Psoas muscle (tissue), 7 donors: ENCODE measurements at regions not wholly inside any gene's neighbourhood (a gene's known extent, or its start where the extent isn't known, plus 50 kb on each side); places are given as distances from the start of the nearest gene placed in this dataset.
"Not testable (repeated sequence)": the region's sequence is repeated elsewhere in the genome, so short reads cannot be mapped to it uniquely, and the experiment has no call there.

ENCODE experiments used
- ATAC-seq, 4 donors: fragments of 200-7000 bp; cut with Tn5 transposase; one replicate each; pipeline ENCODE4 v1.9.1; 2020; ENCODE audit warnings: moderate library complexity in 3 of 4, mild to moderate bottlenecking in 2 of 4
- DNase-seq, 2 donors: peaks; one replicate each; pipeline ENCODE4 v3.0.0-alpha.2; 2020
- H3K27ac ChIP-seq: fragments of 200-600 bp; one replicate; pipeline ENCODE4 v1.8.0; 2022
- H3K27me3 ChIP-seq, 3 donors: fragments of 200-600 bp in 1 of 3; one replicate each; pipeline versions ENCODE4 v1.6.1 to v1.8.0; 2013 to 2022; ENCODE audit warnings: low read length in 2 of 3, mild to moderate bottlenecking in 2 of 3, moderate library complexity in 1 of 3; ENCODE audit not compliant: insufficient read depth in 3 of 3
- H3K36me3 ChIP-seq, 2 donors: fragments of 200-600 bp in 1 of 2; one replicate each; pipeline versions ENCODE4 v1.6.1 to v1.8.0; 2013 to 2022; ENCODE audit warnings: low read depth in 1 of 2, mild to moderate bottlenecking in 1 of 2, moderate library complexity in 1 of 2; ENCODE audit not compliant: insufficient read depth in 1 of 2
- H3K4me1 ChIP-seq: fragments of 200-600 bp; one replicate; pipeline ENCODE4 v1.8.0; 2022
- H3K4me3 ChIP-seq: fragments of 200-600 bp; one replicate; pipeline ENCODE4 v1.8.0; 2022; ENCODE audit warnings: mild to moderate bottlenecking
- H3K9me3 ChIP-seq: fragments of 200-600 bp; one replicate; pipeline ENCODE4 v1.8.0; 2022
- WGBS, 3 donors: extraction: QIAGEN DNeasy Blood & Tissue Kit; methylation state at CpG; one replicate each; pipeline versions ENCODE4 v1.1.6 to v1.1.7; 2013; 5-methylcytosine and 5-hydroxymethylcytosine counted together
- intact Hi-C, 2 donors: fragments of 100-400 bp; cut with DNase I; formaldehyde crosslinking; loops; one replicate each; pipeline versions ENCODE4 v1.11.0 to v1.14.2; 2022
- TF ChIP-seq, protein P1 (sequence below): fragments of 200-600 bp; IDR thresholded peaks from one replicate; pipeline ENCODE4 v1.8.0; 2022; ENCODE audit warnings: antibody characterized with exemption
- donor health status: healthy with polysubstance abuse.
- donor health status: DM: no; HTN: no; CAD: no; lungs with moderate emphysema.
- donor health status: Bipolar disorder and iron deficiency.
- donor health status: healthy.
- donor health status: DM: yes; HTN: yes; CAD: no.
- donor health status: DM: no; HTN: no; CAD: no.
- donor health status: DM: yes; HTN: yes; CAD: no.

GRCh38 chrX:125219852-125220251, 99.8 kb upstream of the TEX13C start:
- no peak overlapping the region for H3K4me3 ChIP-seq
- 62 to 79% (median 75%) methylated on average over 4 of the region's 4 CpGs for WGBS, 3 donors
- intact Hi-C loops, result no loop called here

DNA sequence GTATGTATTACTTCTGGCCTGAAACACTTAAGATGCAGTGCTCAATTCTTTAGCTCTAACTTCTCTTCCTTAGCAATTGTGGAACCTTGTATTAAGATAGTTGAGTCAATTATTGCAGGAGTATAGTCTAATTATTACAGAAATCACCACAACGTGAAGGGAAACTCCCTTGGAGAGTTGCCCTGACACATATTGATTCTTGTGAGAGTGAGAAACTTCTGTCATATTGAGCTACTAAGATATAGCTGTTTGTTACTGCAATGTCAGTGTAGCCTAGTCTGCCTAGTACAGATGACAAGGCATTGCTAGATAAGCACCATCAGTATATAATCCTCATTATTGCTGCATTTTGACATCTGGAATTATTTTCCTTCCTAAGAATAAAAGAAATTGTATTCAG, 82.7 kb upstream of the TEX13C start:
- Histone ChIP-seq H3K27me3 (no peaks in the 10 kb centered on the region), H3K9me3 (no peaks in the 10 kb centered on the region), H3K36me3 (no peaks in the 10 kb centered on the region), H3K4me3 (no peak overlapping the region), H3K4me1 (no peaks in the 10 kb centered on the region), H3K27ac (no peak overlapping the region)
- no peak for ATAC-seq
- DNase-seq, result no peak
- WGBS, 3 donors, result 18 to 50% (median 42%) methylated on average over 1 of the region's 1 CpG
- TF ChIP-seq, protein P1, sequence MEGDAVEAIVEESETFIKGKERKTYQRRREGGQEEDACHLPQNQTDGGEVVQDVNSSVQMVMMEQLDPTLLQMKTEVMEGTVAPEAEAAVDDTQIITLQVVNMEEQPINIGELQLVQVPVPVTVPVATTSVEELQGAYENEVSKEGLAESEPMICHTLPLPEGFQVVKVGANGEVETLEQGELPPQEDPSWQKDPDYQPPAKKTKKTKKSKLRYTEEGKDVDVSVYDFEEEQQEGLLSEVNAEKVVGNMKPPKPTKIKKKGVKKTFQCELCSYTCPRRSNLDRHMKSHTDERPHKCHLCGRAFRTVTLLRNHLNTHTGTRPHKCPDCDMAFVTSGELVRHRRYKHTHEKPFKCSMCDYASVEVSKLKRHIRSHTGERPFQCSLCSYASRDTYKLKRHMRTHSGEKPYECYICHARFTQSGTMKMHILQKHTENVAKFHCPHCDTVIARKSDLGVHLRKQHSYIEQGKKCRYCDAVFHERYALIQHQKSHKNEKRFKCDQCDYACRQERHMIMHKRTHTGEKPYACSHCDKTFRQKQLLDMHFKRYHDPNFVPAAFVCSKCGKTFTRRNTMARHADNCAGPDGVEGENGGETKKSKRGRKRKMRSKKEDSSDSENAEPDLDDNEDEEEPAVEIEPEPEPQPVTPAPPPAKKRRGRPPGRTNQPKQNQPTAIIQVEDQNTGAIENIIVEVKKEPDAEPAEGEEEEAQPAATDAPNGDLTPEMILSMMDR, result no peak
- intact Hi-C loops, result no loop called here

More at GRCh38 chrX:125219852-125220251, 99.8 kb upstream of the TEX13C start:
- ATAC-seq (no peak), DNase-seq (no peak)
- Histone ChIP-seq H3K4me1 (no peaks in the 10 kb centered on the region), H3K27ac (no peak overlapping the region), H3K27me3 (no peaks in the 10 kb centered on the region), H3K36me3 (no peaks in the 10 kb centered on the region), H3K9me3 (no peaks in the 10 kb centered on the region)
- TF ChIP-seq, protein P1, result no peak

GRCh38 chrX:125248931-125249330, 70.7 kb upstream of the TEX13C start:
- ATAC-seq, result no peak
- no peaks in the 10 kb centered on the region for H3K4me1 ChIP-seq

DNA sequence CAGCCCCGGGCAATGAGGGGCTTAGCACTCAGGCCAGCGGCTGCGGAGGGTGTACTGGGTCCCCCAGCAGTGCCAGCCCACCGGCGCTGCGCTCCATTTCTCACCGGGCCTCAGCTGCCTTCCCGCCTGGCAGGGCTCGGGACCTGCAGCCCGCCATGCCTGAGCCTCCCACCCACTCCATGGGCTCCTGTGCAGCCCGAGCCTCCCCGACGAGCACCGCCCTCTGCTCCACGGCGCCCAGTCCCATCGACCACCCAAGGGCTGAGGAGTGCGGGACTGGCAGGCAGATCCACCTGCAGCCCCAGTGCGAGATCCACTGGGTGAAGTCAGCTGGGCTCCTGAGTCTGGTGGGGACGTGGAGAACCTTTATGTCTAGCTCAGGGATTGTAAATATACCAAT, 63.9 kb upstream of the TEX13C start:
- intact Hi-C loops, H3K27ac ChIP-seq, H3K9me3 ChIP-seq, H3K36me3 ChIP-seq, H3K4me1 ChIP-seq, H3K4me3 ChIP-seq, H3K27me3 ChIP-seq, ATAC-seq, DNase-seq: not testable (repeated sequence)
- WGBS, 3 donors, result 95% methylated on average over 9 to 20 of the region's 20 CpGs

More at GRCh38 chrX:125248931-125249330, 70.7 kb upstream of the TEX13C start:
- Histone ChIP-seq H3K36me3 (no peaks in the 10 kb centered on the region), H3K9me3 (no peaks in the 10 kb centered on the region), H3K27ac (no peak overlapping the region), H3K27me3 (no peaks in the 10 kb centered on the region), H3K4me3 (no peak overlapping the region)
- TF ChIP-seq, protein P1, result no peak
- intact Hi-C loops, result no loop called here
- DNase-seq, result no peak

DNA sequence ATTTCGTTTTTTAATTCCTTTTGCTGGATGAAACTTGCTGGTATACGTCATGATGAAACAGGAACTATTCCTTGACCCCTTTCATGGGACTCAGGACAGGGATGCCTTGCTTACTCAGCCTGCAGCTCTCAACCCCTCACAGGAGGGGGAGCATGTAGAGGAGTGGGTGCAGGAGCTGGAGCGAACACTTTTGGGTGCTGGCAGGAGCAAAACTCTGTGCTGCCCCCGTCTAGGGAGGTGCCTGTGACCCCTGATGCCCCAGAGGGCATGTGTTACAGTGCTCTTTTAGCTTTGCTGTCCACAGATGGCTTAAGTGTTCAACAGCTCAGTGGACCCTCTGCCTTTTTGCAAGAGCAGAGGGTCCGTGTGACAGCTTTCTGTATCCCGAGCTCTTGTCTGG, 56.8 kb upstream of the TEX13C start:
- intact Hi-C loops, result no loop called here
- H3K4me1 ChIP-seq, result no peaks in the 10 kb centered on the region
- TF ChIP-seq, protein P1, result no peak
- no peaks in the 10 kb centered on the region for H3K27me3 ChIP-seq
- 57 to 84% (median 79%) methylated on average over 5 to 6 of the region's 6 CpGs for WGBS, 3 donors
- DNase-seq, result no peak
- ATAC-seq, result no peak
- H3K4me3 ChIP-seq, result no peak overlapping the region
- no peaks in the 10 kb centered on the region for H3K9me3 ChIP-seq
- H3K27ac ChIP-seq, result no peak overlapping the region
- no peaks in the 10 kb centered on the region for H3K36me3 ChIP-seq
